ENCODE measurements at regions not wholly inside any gene's neighbourhood (a gene's known extent, or its start where the extent isn't known, plus 50 kb on each side); places are given as distances from the start of the nearest gene placed in this dataset.

- TF ChIP-seq, protein P1, sequence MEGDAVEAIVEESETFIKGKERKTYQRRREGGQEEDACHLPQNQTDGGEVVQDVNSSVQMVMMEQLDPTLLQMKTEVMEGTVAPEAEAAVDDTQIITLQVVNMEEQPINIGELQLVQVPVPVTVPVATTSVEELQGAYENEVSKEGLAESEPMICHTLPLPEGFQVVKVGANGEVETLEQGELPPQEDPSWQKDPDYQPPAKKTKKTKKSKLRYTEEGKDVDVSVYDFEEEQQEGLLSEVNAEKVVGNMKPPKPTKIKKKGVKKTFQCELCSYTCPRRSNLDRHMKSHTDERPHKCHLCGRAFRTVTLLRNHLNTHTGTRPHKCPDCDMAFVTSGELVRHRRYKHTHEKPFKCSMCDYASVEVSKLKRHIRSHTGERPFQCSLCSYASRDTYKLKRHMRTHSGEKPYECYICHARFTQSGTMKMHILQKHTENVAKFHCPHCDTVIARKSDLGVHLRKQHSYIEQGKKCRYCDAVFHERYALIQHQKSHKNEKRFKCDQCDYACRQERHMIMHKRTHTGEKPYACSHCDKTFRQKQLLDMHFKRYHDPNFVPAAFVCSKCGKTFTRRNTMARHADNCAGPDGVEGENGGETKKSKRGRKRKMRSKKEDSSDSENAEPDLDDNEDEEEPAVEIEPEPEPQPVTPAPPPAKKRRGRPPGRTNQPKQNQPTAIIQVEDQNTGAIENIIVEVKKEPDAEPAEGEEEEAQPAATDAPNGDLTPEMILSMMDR (conservative IDR thresholded peaks at IDR 0.05; ENCODE audit: low read depth, low read length): no peak
- no peak for TF ChIP-seq EZH2 (IDR thresholded peaks at IDR 0.05; ENCODE audit: low read length, unreplicated experiment)
Measured at GRCh38 chr6:126811321-126811720, 307.1 kb upstream of the RSPO3 start.
